HepG2 (cell line): ENCODE measurements at regions not wholly inside any gene's neighbourhood (a gene's known extent, or its start where the extent isn't known, plus 50 kb on each side); places are given as distances from the start of the nearest gene placed in this dataset.

Experiments
- ATAC-seq: fragments of 200-7000 bp; cut with Tn5 transposase; 3 replicates; pipeline ENCODE4 v1.9.1; 2020; ENCODE audit warnings: mild to moderate bottlenecking, moderate library complexity
- BruUV-seq: library from RNA; stranded (reverse); fragments of 400-500 nt; replicated peaks from 2 replicates; lab custom pipeline; 2021; lab: Mats Ljungman, UMichigan
- CTCF ChIA-PET: fragments of 300-600 bp; formaldehyde crosslinking; extraction: SDS; loops from one replicate; lab custom pipeline; 2021; ENCODE audit warnings: low total read pairs, inconsistent platforms, low intra/inter-chr PET ratio; lab: Yijun Ruan, JAX
- POLR2A ChIA-PET: fragments of 350-600 bp; sonication (Branson Sonifier 250); formaldehyde crosslinking; loops from one replicate; lab custom pipeline; 2020; ENCODE audit warnings: antibody characterized with exemption, inconsistent platforms; lab: Yijun Ruan, JAX
- DNase-seq: peaks from one replicate; pipeline ENCODE4 v3.0.0-alpha.2; 2015; ENCODE audit warnings: low spot score
- FAIRE-seq: peaks from 3 replicates; lab custom pipeline; 2011; peaks lifted over from hg19 to GRCh38; lab: Jason Lieb, UNC
- H2AFZ ChIP-seq: one replicate; pipeline ENCODE4 v1.6.1; 2011; ENCODE audit warnings: low read length, inconsistent platforms
- H3K27ac ChIP-seq: fragments of 300-600 bp; 3 replicates; pipeline ENCODE4 v1.8.0; 2011; ENCODE audit warnings: mixed run types, mild to moderate bottlenecking, mixed read lengths, low read length, inconsistent platforms; ENCODE audit not compliant: insufficient read depth; ENCODE audit errors: extremely low read length
- H3K27me3 ChIP-seq, 2 experiments: fragments of 200-600 bp in 1 of 2; 2 replicates in 1 of 2; 3 replicates in 1 of 2; pipeline versions ENCODE4 v1.6.0 to v1.8.0; 2011; ENCODE audit warnings: low read length in 2 of 2, mild to moderate bottlenecking in 2 of 2, moderate library complexity in 2 of 2, inconsistent platforms in 1 of 2; ENCODE audit not compliant: insufficient read depth in 2 of 2, control insufficient read depth in 1 of 2
- H3K36me3 ChIP-seq, 2 experiments: fragments of 200-600 bp in 1 of 2; replicated peaks in 1 of 2; 2 replicates in 1 of 2; 3 replicates in 1 of 2; pipeline versions ENCODE4 v1.5.1 to v1.8.0; 2011; ENCODE audit warnings: low read length in 2 of 2, inconsistent platforms in 1 of 2; ENCODE audit not compliant: insufficient read depth in 2 of 2, control insufficient read depth in 1 of 2
- H3K4me1 ChIP-seq: 2 replicates; pipeline ENCODE4 v1.5.1; 2012; ENCODE audit warnings: low read length, inconsistent platforms; ENCODE audit not compliant: insufficient read depth
- H3K4me2 ChIP-seq: 2 replicates; pipeline ENCODE4 v1.6.0; 2011; ENCODE audit warnings: low read depth, low read length, inconsistent platforms
- H3K4me3 ChIP-seq, 3 experiments: fragments of 200-600 bp in 1 of 3; sonication (generic), shearing (Covaris generic) in 1 of 3; replicated peaks in 1 of 3; 2 replicates each; pipeline ENCODE4 v1.5.1; 2011 to 2016; ENCODE audit warnings: low read length in 3 of 3, inconsistent platforms in 2 of 3, low read depth in 2 of 3, mild to moderate bottlenecking in 2 of 3, control low read depth in 1 of 3, mixed read lengths in 1 of 3; ENCODE audit not compliant: insufficient read depth in 1 of 3
- H3K79me2 ChIP-seq: one replicate; pipeline ENCODE4 v1.6.1; 2011; ENCODE audit warnings: low read length, inconsistent platforms; ENCODE audit not compliant: insufficient read depth
- H3K9ac ChIP-seq: 2 replicates; pipeline ENCODE4 v1.6.0; 2011; ENCODE audit warnings: mild to moderate bottlenecking, low read depth, low read length, inconsistent platforms; ENCODE audit not compliant: insufficient read depth
- H3K9me3 ChIP-seq: 2 replicates; pipeline ENCODE4 v1.5.1; 2012; ENCODE audit warnings: mild to moderate bottlenecking, low read length
- H4K20me1 ChIP-seq: 2 replicates; pipeline ENCODE4 v1.6.0; 2011; ENCODE audit warnings: inconsistent platforms, mild to moderate bottlenecking, low read length, moderate library complexity; ENCODE audit not compliant: insufficient read depth
- ERF ChIP-seq: IDR thresholded peaks from 2 replicates; pipeline ENCODE4 v1.6.1; 2018; ENCODE audit warnings: missing biosample characterization, missing genetic modification reagents
- EZH2 ChIP-seq: conservative IDR thresholded peaks from 2 replicates; pipeline ENCODE4 v1.6.1; 2012; ENCODE audit warnings: mild to moderate bottlenecking, low read depth, low read length, moderate library complexity
- FOXK1 ChIP-seq: sonication (generic); formaldehyde crosslinking; IDR thresholded peaks from 2 replicates; pipeline ENCODE4 v1.4.0; 2020; ENCODE audit warnings: low read depth, missing genetic modification reagents, borderline replicate concordance
- KAT7 ChIP-seq: IDR thresholded peaks from 2 replicates; pipeline ENCODE4 v1.6.1; 2018; ENCODE audit warnings: borderline replicate concordance, missing compliant biosample characterization
- MBD4 ChIP-seq: IDR thresholded peaks from 2 replicates; pipeline ENCODE4 v1.6.1; 2012; ENCODE audit warnings: low read length, inconsistent platforms, borderline replicate concordance
- MED1 ChIP-seq: sonication (generic); formaldehyde crosslinking; IDR thresholded peaks from 2 replicates; pipeline ENCODE4 v1.4.0; 2020; ENCODE audit warnings: missing genetic modification reagents
- SATB2 ChIP-seq: sonication (generic); formaldehyde crosslinking; IDR thresholded peaks from 2 replicates; pipeline ENCODE4 v1.5.0; 2020; ENCODE audit warnings: missing genetic modification reagents
- SIX4 ChIP-seq: sonication (generic); formaldehyde crosslinking; IDR thresholded peaks from 2 replicates; pipeline ENCODE4 v1.4.0; 2020; ENCODE audit warnings: missing genetic modification reagents
- ZNF674 ChIP-seq: sonication (generic); formaldehyde crosslinking; IDR thresholded peaks from 2 replicates; pipeline ENCODE4 v1.5.0; 2020; ENCODE audit warnings: low read depth, mild to moderate bottlenecking, missing genetic modification reagents
- ZNF883 ChIP-seq: sonication (generic); formaldehyde crosslinking; IDR thresholded peaks from 2 replicates; pipeline ENCODE4 v1.5.1; 2020; ENCODE audit warnings: mild to moderate bottlenecking, missing genetic modification reagents; ENCODE audit errors: not compliant biosample characterization
- WGBS: methylation state at CpG from one replicate; pipeline ENCODE4 v1.1.6; 2017; ENCODE audit warnings: low lambda C conversion rate; 5-methylcytosine and 5-hydroxymethylcytosine counted together
- in situ Hi-C: cut with HindIII; loops from 2 replicates; pipeline ENCODE4 v1.10.0; 2017; ENCODE audit warnings: low pct_unique_long_range_greater_than_20kb; ENCODE audit not compliant: extremely low pct_ligation_motif_present
- intact Hi-C: fragments of 100-400 bp; cut with micrococcal nuclease; formaldehyde crosslinking; loops from one replicate; pipeline ENCODE4 v1.10.0; 2022; ENCODE audit not compliant: unreplicated experiment
- TF ChIP-seq, protein P1 (sequence below): sonication (generic); formaldehyde crosslinking; IDR thresholded peaks from 2 replicates; pipeline ENCODE4 v1.8.0; 2022; ENCODE audit warnings: mild to moderate bottlenecking, missing genetic modification reagents
- TF ChIP-seq, protein P2 (sequence below): sonication (generic); formaldehyde crosslinking; IDR thresholded peaks from 2 replicates; pipeline ENCODE4 v1.4.0; 2020; ENCODE audit warnings: missing genetic modification reagents
- TF ChIP-seq, protein P3 (sequence below): sonication (generic); formaldehyde crosslinking; IDR thresholded peaks from 2 replicates; pipeline ENCODE4 v1.5.0; 2020; ENCODE audit warnings: mild to moderate bottlenecking, missing genetic modification reagents
- TF ChIP-seq, protein P4 (sequence below): sonication (generic); formaldehyde crosslinking; IDR thresholded peaks from 2 replicates; pipeline ENCODE4 v1.8.0; 2022; ENCODE audit warnings: low read depth, missing genetic modification reagents

DNA sequence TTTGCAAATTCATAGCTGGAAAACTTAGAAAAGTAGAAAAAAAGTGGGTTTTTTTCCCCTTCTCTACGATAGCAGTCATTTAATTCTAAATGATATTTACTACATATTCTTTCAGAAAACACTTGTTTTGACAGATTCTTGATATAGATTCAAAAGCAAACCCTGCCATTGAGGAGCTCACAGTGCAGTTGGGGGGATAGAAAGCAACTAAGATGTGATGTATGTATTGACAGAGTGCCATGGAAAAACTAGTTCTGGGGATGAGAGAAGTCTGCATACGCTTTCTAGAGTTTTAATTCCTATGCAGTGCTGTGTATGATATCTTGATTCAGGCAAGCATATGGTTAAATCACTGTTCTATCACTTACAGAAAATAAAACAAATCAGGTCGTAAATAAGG, 436.6 kb upstream of the GHITM start:
- WGBS, result 11% methylated on average over 3 of the region's 3 CpGs

DNA sequence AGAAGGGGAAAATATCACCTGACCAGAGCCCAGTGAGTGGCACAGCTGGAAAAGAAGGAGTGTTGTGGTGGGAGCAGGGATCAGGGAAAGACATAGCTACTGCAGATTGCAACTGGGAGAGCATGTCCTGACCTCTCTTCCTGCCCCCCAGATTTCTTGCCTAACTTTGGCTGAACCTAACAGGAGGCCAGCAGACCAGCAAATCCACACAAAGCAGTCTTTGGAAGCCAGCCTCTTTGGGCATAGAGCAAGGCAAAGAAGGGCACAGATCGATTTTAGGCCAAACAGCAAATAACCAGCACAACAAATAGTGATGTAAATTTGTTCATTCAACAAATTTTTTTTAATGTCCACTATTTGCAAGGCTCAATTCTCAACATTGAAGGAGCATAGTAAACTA, 433.2 kb upstream of the GHITM start:
- in situ Hi-C loops (no loop called here), intact Hi-C loops (no loop called here)
- ChIA-PET CTCF (no interaction called here), POLR2A (no interaction called here)
- no peak for ATAC-seq
- Histone ChIP-seq H3K9ac (no peak overlapping the region), H3K27ac (no peak overlapping the region), H3K79me2 (no peaks in the 10 kb centered on the region), H3K36me3 (no peaks in the 10 kb centered on the region), H3K4me1 (no peaks in the 10 kb centered on the region), H3K9me3 (peaks cover 64% of the 10 kb centered on the region), H3K4me2 (no peak overlapping the region), H3K4me3 (no peak overlapping the region), H4K20me1 (no peaks in the 10 kb centered on the region), H2AFZ (no peak overlapping the region), H3K27me3 (no peaks in the 10 kb centered on the region)
- no TSS peak for BruUV-seq
- 0% methylated on average over 1 of the region's 1 CpG for WGBS
- no peak for DNase-seq
- no peak for FAIRE-seq
- TF ChIP-seq EZH2, result no peak
- no peak for TF ChIP-seq FOXK1
- TF ChIP-seq MED1 (CRISPR knock-in tag), result no peak
- no peak for TF ChIP-seq ERF (CRISPR knock-in tag)
- no peak for TF ChIP-seq ZNF674 (CRISPR knock-in tag)
- TF ChIP-seq ZNF883 (CRISPR knock-in tag), result no peak
- TF ChIP-seq, protein P1, sequence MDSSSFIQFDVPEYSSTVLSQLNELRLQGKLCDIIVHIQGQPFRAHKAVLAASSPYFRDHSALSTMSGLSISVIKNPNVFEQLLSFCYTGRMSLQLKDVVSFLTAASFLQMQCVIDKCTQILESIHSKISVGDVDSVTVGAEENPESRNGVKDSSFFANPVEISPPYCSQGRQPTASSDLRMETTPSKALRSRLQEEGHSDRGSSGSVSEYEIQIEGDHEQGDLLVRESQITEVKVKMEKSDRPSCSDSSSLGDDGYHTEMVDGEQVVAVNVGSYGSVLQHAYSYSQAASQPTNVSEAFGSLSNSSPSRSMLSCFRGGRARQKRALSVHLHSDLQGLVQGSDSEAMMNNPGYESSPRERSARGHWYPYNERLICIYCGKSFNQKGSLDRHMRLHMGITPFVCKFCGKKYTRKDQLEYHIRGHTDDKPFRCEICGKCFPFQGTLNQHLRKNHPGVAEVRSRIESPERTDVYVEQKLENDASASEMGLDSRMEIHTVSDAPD (CRISPR knock-in tag), result no peak
- no peak for TF ChIP-seq SATB2 (CRISPR knock-in tag)
- TF ChIP-seq, protein P2, sequence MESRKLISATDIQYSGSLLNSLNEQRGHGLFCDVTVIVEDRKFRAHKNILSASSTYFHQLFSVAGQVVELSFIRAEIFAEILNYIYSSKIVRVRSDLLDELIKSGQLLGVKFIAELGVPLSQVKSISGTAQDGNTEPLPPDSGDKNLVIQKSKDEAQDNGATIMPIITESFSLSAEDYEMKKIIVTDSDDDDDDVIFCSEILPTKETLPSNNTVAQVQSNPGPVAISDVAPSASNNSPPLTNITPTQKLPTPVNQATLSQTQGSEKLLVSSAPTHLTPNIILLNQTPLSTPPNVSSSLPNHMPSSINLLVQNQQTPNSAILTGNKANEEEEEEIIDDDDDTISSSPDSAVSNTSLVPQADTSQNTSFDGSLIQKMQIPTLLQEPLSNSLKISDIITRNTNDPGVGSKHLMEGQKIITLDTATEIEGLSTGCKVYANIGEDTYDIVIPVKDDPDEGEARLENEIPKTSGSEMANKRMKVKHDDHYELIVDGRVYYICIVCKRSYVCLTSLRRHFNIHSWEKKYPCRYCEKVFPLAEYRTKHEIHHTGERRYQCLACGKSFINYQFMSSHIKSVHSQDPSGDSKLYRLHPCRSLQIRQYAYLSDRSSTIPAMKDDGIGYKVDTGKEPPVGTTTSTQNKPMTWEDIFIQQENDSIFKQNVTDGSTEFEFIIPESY (CRISPR knock-in tag), result no peak

More for the DNA sequence above, 436.6 kb upstream of the GHITM start:
- BruUV-seq, result no TSS peak
- no peak overlapping the region for H3K4me3 ChIP-seq
- H3K27me3 ChIP-seq, result no peaks in the 10 kb centered on the region
- no peak for FAIRE-seq
- no peak overlapping the region for H3K27ac ChIP-seq
- DNase-seq, result no peak
- intact Hi-C loops (no loop called here), in situ Hi-C loops (no loop called here)
- no peaks in the 10 kb centered on the region for H3K36me3 ChIP-seq
- peaks cover 62% of the 10 kb centered on the region for H3K9me3 ChIP-seq
- no peaks in the 10 kb centered on the region for H3K79me2 ChIP-seq
- TF ChIP-seq, protein P3, sequence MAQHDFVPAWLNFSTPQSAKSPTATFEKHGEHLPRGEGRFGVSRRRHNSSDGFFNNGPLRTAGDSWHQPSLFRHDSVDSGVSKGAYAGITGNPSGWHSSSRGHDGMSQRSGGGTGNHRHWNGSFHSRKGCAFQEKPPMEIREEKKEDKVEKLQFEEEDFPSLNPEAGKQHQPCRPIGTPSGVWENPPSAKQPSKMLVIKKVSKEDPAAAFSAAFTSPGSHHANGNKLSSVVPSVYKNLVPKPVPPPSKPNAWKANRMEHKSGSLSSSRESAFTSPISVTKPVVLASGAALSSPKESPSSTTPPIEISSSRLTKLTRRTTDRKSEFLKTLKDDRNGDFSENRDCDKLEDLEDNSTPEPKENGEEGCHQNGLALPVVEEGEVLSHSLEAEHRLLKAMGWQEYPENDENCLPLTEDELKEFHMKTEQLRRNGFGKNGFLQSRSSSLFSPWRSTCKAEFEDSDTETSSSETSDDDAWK (CRISPR knock-in tag), result no peak
- TF ChIP-seq MBD4, result no peak
- TF ChIP-seq SIX4 (CRISPR knock-in tag), result no peak
- TF ChIP-seq KAT7 (CRISPR knock-in tag), result no peak
- TF ChIP-seq, protein P4, sequence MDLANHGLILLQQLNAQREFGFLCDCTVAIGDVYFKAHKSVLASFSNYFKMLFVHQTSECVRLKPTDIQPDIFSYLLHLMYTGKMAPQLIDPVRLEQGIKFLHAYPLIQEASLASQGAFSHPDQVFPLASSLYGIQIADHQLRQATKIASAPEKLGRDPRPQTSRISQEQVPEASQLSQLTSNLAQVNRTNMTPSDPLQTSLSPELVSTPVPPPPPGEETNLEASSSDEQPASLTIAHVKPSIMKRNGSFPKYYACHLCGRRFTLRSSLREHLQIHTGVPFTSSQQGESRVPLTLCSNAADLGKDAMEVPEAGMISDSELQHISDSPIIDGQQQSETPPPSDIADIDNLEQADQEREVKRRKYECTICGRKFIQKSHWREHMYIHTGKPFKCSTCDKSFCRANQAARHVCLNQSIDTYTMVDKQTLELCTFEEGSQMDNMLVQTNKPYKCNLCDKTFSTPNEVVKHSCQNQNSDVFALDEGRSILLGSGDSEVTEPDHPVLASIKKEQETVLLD, result no peak
- no peak for ATAC-seq
- POLR2A ChIA-PET, result no interaction called here
- no peak overlapping the region for H3K4me2 ChIP-seq
- no peak overlapping the region for H3K9ac ChIP-seq
- H2AFZ ChIP-seq, result no peak overlapping the region
- H3K4me1 ChIP-seq, result no peaks in the 10 kb centered on the region
- no peaks in the 10 kb centered on the region for H4K20me1 ChIP-seq
- CTCF ChIA-PET, result no interaction called here
